ENCODE measurements at regions not wholly inside any gene's neighbourhood (a gene's known extent, or its start where the extent isn't known, plus 50 kb on each side); places are given as distances from the start of the nearest gene placed in this dataset.

DNA sequence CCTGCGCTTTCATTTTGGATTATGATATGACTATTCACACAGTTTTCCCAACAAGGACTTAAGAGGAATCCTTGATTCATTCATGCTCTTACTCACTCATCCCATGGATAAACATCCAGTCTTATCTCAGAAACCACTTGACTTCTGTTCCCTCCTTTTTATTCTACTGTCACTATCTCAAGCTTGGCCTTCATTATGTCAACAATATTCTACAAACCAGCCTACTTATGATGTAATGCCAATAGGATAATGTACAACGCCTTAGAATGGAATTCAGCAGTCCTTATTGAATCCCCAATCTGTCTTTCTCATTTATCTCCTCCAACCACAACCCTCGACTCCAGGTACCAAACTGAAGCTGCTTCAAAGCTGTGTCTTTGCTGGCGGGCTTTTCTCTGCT, 448.5 kb downstream of the PDZRN4 start:
- TF ChIP-seq, protein P1, sequence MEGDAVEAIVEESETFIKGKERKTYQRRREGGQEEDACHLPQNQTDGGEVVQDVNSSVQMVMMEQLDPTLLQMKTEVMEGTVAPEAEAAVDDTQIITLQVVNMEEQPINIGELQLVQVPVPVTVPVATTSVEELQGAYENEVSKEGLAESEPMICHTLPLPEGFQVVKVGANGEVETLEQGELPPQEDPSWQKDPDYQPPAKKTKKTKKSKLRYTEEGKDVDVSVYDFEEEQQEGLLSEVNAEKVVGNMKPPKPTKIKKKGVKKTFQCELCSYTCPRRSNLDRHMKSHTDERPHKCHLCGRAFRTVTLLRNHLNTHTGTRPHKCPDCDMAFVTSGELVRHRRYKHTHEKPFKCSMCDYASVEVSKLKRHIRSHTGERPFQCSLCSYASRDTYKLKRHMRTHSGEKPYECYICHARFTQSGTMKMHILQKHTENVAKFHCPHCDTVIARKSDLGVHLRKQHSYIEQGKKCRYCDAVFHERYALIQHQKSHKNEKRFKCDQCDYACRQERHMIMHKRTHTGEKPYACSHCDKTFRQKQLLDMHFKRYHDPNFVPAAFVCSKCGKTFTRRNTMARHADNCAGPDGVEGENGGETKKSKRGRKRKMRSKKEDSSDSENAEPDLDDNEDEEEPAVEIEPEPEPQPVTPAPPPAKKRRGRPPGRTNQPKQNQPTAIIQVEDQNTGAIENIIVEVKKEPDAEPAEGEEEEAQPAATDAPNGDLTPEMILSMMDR (IDR thresholded peaks at IDR 0.05) = no peak
- TF ChIP-seq POLR2A (IDR thresholded peaks at IDR 0.05) = no peak

All from uterus (tissue), 2 donors.